ENCODE measurements at regions not wholly inside any gene's neighbourhood (a gene's known extent, or its start where the extent isn't known, plus 50 kb on each side); places are given as distances from the start of the nearest gene placed in this dataset.

GRCh38 chr3:30114918-30115317 lies 491.5 kb upstream of the TGFBR2 start:
- DNase-seq: no peak

DNA sequence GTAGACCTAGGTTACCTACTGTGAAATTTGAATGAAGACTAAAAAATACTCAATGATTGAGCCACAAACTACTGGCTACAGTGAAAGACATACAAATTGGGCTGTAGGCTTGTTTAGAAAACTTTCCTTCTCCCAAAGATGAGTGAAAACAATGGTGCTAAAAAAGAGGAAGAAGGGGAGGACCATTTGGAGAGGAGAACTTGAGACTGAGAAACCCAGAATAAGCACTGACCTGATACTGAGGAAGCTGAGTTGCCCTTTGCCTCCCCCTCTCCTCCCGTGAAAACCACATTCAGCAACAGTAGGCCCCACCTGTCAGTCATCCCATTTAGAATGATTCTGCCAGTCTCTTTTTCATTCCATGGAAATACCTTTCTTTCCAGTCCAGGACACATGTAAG lies 484.0 kb upstream of the TGFBR2 start:
- no peak for DNase-seq

- no peak for DNase-seq
Measured at GRCh38 chr3:30123224-30123623, 483.2 kb upstream of the TGFBR2 start.

DNA sequence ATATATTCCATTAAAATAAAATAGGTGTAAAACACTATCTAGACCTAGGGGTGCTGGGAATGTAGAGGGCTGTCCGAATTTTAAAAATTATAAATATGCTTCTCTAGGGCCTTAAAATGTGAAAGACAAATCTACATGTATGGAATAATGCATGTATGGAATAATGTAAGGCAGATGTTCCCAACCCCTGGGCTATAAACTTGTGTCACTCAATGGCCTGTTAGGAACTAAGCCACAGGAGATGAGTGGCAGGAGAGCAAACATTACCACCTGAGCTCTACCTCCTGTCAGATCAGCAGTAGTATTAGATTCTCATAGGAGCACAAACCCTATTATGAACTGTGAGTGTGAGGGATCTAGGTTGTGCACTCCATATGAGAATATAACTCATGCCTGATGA lies 482.6 kb upstream of the TGFBR2 start:
- no peak for DNase-seq

DNA sequence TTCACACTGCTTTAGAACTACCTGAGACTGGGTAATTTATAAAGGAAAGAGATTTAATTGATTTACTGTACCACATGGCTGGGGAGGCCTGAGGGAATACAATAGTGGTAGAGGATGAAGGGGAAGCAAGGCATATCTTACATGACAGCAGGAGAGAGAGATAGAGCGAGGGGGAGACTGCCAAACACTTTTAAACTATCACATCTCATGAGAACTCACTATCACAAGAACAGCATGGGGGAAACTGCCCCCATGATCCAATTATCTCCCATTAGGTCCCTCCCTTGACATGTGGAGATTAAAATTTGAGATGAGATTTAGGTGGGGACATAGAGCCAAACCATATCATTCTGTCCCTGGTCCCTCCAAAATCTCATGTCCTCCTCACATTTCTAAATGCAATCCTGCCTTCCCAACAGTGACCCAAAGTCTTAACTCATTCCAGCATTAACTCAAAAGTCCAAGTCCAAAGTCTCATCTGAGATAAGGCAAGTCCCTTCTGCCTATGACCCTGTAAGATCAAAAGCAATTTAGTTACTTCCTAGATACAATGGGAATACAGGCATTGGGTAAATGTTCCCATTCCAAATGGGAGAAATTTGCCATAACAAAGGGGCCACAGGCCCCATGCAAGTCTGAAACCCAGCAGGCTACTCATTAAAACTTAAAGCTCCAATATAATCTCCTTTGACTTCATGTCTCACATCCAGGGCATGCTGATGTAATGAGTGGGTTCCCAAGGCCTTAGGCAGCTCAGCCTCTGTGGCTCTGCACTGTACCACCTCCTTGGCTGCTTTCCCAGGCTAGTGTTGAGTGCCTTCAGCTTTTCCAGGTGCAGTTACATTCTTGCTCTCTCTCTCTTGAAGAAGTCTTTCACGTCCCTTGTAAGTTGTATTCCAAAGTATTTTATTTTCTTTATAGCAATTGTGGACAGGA lies 481.7 kb upstream of the TGFBR2 start:
- no peak for DNase-seq

GRCh38 chr3:30129765-30130164 lies 476.6 kb upstream of the TGFBR2 start:
- DNase-seq: no peak

DNA sequence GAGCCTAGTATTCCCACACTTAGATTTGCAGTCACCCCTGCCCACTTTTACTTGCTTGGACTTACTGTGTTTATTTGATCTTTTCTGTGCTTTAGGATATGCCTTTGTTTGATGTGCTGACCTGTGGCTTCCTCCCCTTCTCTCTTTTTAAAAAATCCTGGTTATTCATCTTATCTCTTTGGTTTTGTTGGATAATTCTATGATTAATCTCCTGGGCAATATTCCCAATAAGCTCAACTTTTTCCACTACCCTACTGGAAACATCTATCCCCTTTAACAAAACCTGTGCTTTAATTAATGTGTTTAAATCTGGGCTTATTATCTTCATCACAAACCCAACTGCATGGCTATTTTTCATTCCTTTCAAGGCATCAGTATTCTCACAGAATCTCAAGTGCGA lies 476.0 kb upstream of the TGFBR2 start:
- DNase-seq: no peak

DNA sequence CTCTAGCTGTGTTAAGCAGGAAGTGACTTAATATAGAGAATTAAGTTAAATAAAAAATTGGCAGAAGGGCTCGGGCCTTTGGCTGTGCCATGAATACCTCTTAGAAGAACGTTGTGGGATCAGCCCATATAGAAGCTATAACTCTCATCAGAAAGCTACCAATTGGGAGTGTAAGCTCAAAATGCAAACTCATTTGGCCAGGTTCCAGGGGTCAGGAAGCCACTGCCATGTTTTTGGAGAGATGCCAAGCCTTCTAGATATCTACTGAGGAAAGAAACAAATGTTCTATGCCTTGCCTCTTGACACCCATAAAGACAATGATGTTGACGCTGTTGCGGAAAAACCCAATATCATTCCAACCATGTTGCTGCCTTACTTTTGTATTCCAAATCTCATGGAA lies 475.2 kb upstream of the TGFBR2 start:
- DNase-seq: no peak

- DNase-seq: no peak
Measured at GRCh38 chr3:30135190-30135589, 471.2 kb upstream of the TGFBR2 start.

DNA sequence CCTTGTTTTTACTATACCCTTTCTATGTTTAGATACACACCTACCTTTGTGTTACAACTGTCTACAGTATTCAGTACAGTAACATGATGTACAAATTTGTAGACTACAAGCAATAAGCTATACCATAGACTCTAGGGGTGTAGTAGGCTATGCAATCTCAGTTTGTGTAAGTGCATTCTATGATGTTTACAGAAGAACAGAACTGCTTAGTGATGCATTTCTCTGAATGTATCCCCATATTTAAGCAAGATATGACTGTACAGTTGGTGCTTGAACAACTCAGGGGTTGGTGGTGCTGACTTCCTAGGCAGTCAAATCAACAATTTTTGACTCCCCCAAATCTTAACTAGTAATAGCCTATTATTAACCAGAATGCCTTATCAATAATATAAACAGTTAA lies 467.1 kb upstream of the TGFBR2 start:
- DNase-seq: no peak

- no peak for DNase-seq
Measured at GRCh38 chr3:30140356-30141075, 465.9 kb upstream of the TGFBR2 start.

GRCh38 chr3:30141178-30141581 lies 465.2 kb upstream of the TGFBR2 start:
- no peak for DNase-seq

- no peak for DNase-seq
Measured at GRCh38 chr3:30141927-30142326, 464.5 kb upstream of the TGFBR2 start.

DNA sequence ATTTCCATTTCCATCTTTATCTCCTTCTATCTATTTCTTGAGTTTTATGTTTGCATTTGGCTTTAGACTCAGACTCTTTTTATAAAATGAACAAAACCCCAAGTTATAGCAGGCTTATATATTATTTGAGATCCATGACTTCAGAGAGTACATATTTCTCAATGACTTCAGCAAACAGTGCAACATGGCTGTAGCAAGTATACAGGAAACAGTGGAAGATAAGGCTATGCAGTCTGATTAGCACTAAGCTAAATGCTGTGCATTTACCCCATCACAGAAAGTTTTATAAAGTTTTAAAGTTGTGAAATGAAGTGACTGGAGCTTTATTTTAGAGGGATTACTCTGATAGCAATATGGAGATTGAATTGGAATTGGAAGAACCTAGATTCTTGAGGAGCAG lies 463.5 kb upstream of the TGFBR2 start:
- no peak for DNase-seq

GRCh38 chr3:30145281-30145680 lies 461.1 kb upstream of the TGFBR2 start:
- DNase-seq: no peak

DNA sequence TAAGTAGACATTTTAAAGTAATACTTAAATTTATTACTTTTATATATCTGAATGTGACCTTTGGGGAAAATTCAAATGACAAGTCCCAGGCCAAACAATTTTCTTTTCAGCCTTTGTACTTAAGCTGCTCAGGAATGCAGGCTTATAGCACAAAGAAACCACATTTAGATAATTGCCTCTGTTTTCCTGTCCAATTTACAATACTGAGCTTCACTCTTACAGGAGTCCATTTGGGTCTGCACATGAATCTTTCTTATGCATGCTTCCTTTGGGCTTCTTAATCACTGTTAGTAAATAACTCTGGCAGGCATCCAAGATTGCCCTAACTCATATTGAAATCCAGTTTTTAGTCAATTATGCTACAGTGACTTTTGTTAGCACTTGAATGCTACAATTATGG lies 459.4 kb upstream of the TGFBR2 start:
- no peak for DNase-seq

GRCh38 chr3:30154853-30155252 lies 451.5 kb upstream of the TGFBR2 start:
- no peak for DNase-seq

DNA sequence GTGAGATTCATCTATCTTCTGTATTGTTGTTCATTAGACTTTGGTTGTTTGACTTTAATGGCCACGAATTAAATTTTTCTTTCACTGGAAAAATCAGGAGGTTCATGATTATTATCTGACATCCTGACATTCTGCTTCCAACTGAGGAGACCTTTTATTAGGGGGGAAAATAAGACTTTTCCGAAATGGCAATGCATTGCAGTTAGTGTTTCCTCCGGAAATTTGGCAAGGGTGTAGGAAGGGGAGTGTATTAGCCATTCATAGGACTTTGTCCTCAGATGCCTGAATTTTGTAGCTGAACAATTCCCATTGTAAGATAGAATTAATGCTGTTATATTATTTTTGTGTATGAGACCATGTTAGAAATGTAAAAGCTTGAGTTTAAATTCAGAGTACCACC lies 450.6 kb upstream of the TGFBR2 start:
- DNase-seq: no peak

DNA sequence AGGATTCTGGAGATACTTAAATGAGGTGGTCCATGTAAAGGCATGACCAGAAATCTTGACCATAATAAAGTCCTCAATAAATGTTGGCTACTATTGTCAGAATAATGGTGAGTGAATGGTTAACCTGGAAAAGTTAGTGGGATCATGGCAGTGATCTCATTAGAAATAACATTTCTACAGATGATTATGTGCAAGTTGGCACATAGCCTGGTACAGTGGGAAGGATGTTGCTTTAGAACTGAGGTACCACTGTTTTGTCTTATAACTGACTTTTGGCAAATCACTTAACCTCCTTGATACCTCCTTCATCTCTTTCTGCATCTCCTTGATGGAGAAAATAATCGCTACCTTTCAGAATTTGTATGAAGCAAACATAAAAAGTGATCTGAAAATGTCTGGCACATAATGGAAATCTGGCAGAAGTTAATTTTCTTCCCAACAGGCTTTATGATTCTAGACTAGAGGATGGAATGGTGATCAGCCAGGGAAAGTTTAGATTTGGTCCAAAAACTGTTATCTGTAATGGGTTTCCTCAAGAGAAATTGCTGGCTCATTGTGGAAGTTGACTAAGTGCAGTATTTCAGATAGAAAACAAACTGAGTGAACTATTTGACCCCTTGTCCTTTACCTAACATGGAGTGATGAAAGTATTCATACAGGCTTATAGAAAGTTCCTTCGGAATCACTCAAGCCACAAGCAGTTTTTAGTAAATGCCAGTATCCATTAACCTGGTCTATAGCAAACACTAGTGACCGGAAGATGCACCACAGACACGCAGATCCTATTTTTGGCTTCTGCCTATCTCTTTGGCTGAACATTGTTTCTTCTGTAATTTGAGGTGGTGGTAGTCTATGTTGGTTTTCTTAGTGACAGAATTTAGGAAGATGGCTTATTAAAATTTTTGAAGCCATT lies 449.6 kb upstream of the TGFBR2 start:
- no peak for DNase-seq

DNA sequence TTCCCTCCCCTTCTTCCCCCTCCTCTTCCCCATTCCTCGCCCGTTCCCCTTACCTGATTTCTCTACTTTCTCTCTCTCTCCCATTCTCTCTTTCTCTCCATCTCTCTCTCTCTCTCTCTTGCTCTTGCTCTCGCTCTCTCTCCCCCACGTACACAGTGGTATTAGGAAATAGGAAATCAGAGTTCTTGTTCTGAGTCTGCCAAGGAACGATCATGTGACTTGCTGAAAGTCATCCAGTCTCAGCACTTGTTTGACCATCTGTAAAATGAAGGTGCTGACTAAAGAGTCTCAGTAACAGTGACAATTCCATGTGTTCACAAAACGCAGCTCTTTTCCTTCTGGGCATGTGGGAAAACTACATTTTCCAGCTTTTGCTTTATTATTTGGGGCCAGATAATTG lies 445.0 kb upstream of the TGFBR2 start:
- DNase-seq: no peak

DNA sequence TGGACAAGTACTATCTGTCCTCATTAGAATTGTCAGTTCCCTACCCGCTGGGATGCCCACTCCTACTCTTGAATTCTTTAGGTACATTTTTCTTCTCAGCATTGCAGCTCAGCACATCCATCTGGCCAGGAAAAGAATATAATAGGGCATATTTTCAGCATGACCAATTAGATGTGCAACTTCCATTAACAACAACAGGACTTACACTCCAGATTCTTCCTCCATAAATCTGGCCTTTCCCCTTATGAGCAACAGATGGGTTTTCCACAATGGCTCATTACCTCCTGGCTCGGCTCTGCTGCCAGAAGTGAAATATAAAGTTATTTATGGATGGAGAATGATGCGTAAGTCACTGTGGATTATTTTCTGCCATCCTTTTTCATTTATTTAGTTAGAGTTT lies 443.8 kb upstream of the TGFBR2 start:
- no peak for DNase-seq

- no peak for DNase-seq
Measured at GRCh38 chr3:30166535-30166934, 439.9 kb upstream of the TGFBR2 start.

All from hypothalamus (tissue), 51 donors.